ENCODE measurements at regions not wholly inside any gene's neighbourhood (a gene's known extent, or its start where the extent isn't known, plus 50 kb on each side); places are given as distances from the start of the nearest gene placed in this dataset.

DNA sequence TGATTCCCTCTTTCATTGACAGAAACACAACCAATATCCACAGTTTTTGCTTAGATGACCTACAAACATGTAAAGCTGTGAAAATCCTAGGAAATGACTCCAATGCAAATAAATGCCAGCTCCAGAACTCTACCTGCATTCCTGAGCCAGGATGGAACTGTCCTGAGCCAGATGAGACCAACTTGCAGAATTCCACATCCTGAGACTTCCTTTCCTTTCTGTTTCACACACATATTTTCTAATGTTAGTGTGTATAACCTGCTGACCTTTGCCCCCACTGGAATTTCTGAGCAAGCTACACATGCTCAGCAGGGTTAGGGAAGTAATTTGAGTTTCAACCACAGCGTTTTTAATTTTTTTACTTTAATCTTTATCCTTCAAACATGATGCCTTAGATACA is 69.6 kb upstream of the ADGRF1 start:
- Mint-ChIP-seq H3K27me3 (ENCODE audit: insufficient read depth, low read depth, poor library complexity) (no peaks in the 10 kb centered on the region), H3K36me3 (ENCODE audit: low read depth) (no peaks in the 10 kb centered on the region), H3K9me3 (peaks cover 2% of the 10 kb centered on the region; the same call in 1 of the 3 replicates), H3K4me3 (no peak overlapping the region), H3K4me1 (peaks cover 28% of the 10 kb centered on the region), H3K27ac (0 out of 2 replicates have a peak overlapping the region, but pooled peaks have one; percentile 9)
- no peaks in the 10 kb centered on the region for H3K36me3 ChIP-seq (ENCODE audit: insufficient read depth)
- no peak overlapping the region for H3K27ac ChIP-seq (ENCODE audit: low read depth)
- peaks cover 11% of the 10 kb centered on the region; the same call in 1 of the 2 replicates for H3K4me1 ChIP-seq (ENCODE audit: insufficient read depth)
- DNase-seq (ENCODE audit: low spot score) (peak; percentile 51), ATAC-seq (peak; percentile 43; the same call in 2 of the 3 replicates)
- H2AFZ ChIP-seq: no peak overlapping the region
- H3K4me2 ChIP-seq: no peak overlapping the region
- TF ChIP-seq STAT1 (IDR thresholded peaks at IDR 0.05; ENCODE audit: unreplicated experiment) (no peak), EZH2 (IDR thresholded peaks at IDR 0.05; ENCODE audit: low read depth, unreplicated experiment) (no peak), ZNF331 (CRISPR knock-in tag; IDR thresholded peaks at IDR 0.05; ENCODE audit: low read depth) (no peak)
- no peak overlapping the region for H3K4me3 ChIP-seq
- no peaks in the 10 kb centered on the region for H3F3A ChIP-seq (replicated peaks; ENCODE audit: low read depth)
- no peaks in the 10 kb centered on the region for H4K20me1 ChIP-seq (replicated peaks; ENCODE audit: insufficient read depth)
- H3K27me3 ChIP-seq (ENCODE audit: insufficient read depth): no peaks in the 10 kb centered on the region
- H3K9me2 ChIP-seq (ENCODE audit: insufficient read depth): no peaks in the 10 kb centered on the region
- no peaks in the 10 kb centered on the region for H3K79me2 ChIP-seq (replicated peaks; ENCODE audit: insufficient read depth)

DNA sequence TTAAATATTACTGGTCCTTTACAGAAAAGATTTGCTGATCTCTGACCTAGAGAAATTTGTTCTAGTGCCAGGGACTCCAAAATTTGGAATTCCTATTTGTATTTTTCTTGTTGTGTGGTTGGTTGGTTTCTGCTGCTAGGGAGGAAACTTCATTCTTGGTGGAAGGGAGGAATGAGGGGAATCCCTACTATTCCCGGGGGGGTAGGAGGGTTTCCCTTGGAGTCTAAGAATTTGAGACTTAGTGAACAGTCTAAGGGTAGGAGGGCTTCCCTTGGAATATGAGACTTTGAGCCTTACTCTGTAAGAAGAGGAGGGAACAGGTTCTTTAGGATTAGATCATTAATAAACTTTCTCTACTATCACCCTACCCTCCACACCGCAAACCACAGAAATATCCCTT is 67.1 kb upstream of the ADGRF1 start:
- no peaks in the 10 kb centered on the region for H3K79me2 ChIP-seq (replicated peaks; ENCODE audit: insufficient read depth)
- H3K9me3 Mint-ChIP-seq: peaks cover 2% of the 10 kb centered on the region; the same call in 1 of the 3 replicates
- ATAC-seq: no peak
- H3K4me3 ChIP-seq: no peak overlapping the region
- H3F3A ChIP-seq (replicated peaks; ENCODE audit: low read depth): no peaks in the 10 kb centered on the region
- no peak overlapping the region for H3K27ac ChIP-seq (ENCODE audit: low read depth)
- H3K9me2 ChIP-seq (ENCODE audit: insufficient read depth): peaks cover 12% of the 10 kb centered on the region; the same call in 1 of the 2 replicates
- no peak overlapping the region for H2AFZ ChIP-seq
- H3K4me1 Mint-ChIP-seq: peaks cover 42% of the 10 kb centered on the region
- no peaks in the 10 kb centered on the region for H4K20me1 ChIP-seq (replicated peaks; ENCODE audit: insufficient read depth)
- no peaks in the 10 kb centered on the region for H3K36me3 ChIP-seq (ENCODE audit: insufficient read depth)
- DNase-seq (ENCODE audit: low spot score): no peak
- no peaks in the 10 kb centered on the region for H3K27me3 ChIP-seq (ENCODE audit: insufficient read depth)
- H3K4me1 ChIP-seq (ENCODE audit: insufficient read depth): peaks cover 28% of the 10 kb centered on the region
- no peaks in the 10 kb centered on the region for H3K27me3 Mint-ChIP-seq (ENCODE audit: insufficient read depth, low read depth, poor library complexity)
- H3K36me3 Mint-ChIP-seq (ENCODE audit: low read depth): no peaks in the 10 kb centered on the region
- H3K27ac Mint-ChIP-seq: no peak overlapping the region
- H3K4me3 Mint-ChIP-seq: no peak overlapping the region
- no peak overlapping the region for H3K4me2 ChIP-seq
- TF ChIP-seq ZNF331 (CRISPR knock-in tag; IDR thresholded peaks at IDR 0.05; ENCODE audit: low read depth) (no peak), NANOG (IDR thresholded peaks at IDR 0.05; ENCODE audit: borderline replicate concordance) (no peak), CREB1 (CRISPR knock-in tag; IDR thresholded peaks at IDR 0.05; ENCODE audit: low read depth) (no peak), POLR2AphosphoS5 (IDR thresholded peaks at IDR 0.05; ENCODE audit: low read depth) (no peak), CTCF (conservative IDR thresholded peaks at IDR 0.05; ENCODE audit: low read depth in 2 of 2) (no peak), ZNF462 (CRISPR knock-in tag; IDR thresholded peaks at IDR 0.05) (no peak), EZH2phosphoT487 (IDR thresholded peaks at IDR 0.05; ENCODE audit: unreplicated experiment) (no peak), ZNF114 (CRISPR knock-in tag; IDR thresholded peaks at IDR 0.05) (no peak), EZH2 (IDR thresholded peaks at IDR 0.05; ENCODE audit: low read depth, unreplicated experiment) (no peak), JUNB (IDR thresholded peaks at IDR 0.05; ENCODE audit: unreplicated experiment) (no peak), STAT1 (IDR thresholded peaks at IDR 0.05; ENCODE audit: unreplicated experiment) (no peak)

Measured in GM23338 (cell line).